HFF-Myc (cell line): ENCODE measurements at regions not wholly inside any gene's neighbourhood (a gene's known extent, or its start where the extent isn't known, plus 50 kb on each side); places are given as distances from the start of the nearest gene placed in this dataset.

ENCODE experiments used
- DNase-seq: peaks from one replicate; pipeline ENCODE4 v3.0.0-alpha.2; 2011; ENCODE audit warnings: low read depth; ENCODE audit errors: extremely low read depth
- H3K4me3 ChIP-seq: replicated peaks from 2 replicates; pipeline ENCODE4 v1.5.1; 2011; ENCODE audit warnings: low read depth, mild to moderate bottlenecking, control low read depth, low read length
- TF ChIP-seq, protein P1 (sequence below): IDR thresholded peaks from 2 replicates; pipeline ENCODE4 v1.5.1; 2012; ENCODE audit warnings: mild to moderate bottlenecking, low read depth, low read length, control low read depth; ENCODE audit errors: missing control alignments

DNA sequence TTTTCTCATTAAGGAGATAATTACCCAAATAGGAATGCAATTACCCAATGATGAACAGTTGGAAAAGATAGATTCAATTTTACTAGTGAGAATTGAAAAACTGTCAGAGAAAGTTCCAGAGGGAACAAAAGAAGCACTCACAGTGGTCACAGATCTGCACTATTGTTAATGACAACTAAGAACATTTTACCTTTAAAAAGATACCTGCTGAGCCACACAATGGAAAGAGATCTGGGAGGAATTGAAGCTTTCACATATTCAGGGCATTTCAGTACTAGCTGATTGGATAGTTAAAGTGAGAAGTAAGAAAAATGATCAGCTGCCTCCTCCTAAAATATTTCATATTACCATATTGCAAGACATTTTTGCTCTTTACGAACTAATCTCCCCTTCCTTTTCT lies 1822.2 kb downstream of the STIM2 start:
- DNase-seq: no peak
- no peak overlapping the region for H3K4me3 ChIP-seq
- TF ChIP-seq, protein P1, sequence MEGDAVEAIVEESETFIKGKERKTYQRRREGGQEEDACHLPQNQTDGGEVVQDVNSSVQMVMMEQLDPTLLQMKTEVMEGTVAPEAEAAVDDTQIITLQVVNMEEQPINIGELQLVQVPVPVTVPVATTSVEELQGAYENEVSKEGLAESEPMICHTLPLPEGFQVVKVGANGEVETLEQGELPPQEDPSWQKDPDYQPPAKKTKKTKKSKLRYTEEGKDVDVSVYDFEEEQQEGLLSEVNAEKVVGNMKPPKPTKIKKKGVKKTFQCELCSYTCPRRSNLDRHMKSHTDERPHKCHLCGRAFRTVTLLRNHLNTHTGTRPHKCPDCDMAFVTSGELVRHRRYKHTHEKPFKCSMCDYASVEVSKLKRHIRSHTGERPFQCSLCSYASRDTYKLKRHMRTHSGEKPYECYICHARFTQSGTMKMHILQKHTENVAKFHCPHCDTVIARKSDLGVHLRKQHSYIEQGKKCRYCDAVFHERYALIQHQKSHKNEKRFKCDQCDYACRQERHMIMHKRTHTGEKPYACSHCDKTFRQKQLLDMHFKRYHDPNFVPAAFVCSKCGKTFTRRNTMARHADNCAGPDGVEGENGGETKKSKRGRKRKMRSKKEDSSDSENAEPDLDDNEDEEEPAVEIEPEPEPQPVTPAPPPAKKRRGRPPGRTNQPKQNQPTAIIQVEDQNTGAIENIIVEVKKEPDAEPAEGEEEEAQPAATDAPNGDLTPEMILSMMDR: no peak

DNA sequence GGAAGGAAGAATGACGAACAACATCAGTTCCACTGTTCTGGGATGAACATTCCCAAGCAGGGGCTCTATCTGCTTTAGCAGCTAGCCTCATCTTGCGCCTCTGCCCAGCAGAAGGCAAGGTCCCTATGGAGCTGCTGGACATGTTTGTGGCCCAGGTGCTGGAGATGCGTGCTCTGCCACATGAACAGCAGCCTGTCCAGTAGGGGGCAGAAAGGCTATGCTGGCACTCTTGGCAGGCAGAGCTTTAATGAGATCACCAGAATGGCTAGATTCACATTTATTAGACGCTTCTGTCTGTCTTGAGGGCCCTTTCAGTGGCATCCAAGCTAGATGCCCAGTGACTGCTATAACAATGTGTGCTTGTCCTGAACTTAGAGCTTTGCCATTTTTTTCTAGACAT lies 1826.0 kb downstream of the STIM2 start:
- TF ChIP-seq, protein P1: peak; percentile 60
- H3K4me3 ChIP-seq: no peak overlapping the region
- no peak for DNase-seq

DNA sequence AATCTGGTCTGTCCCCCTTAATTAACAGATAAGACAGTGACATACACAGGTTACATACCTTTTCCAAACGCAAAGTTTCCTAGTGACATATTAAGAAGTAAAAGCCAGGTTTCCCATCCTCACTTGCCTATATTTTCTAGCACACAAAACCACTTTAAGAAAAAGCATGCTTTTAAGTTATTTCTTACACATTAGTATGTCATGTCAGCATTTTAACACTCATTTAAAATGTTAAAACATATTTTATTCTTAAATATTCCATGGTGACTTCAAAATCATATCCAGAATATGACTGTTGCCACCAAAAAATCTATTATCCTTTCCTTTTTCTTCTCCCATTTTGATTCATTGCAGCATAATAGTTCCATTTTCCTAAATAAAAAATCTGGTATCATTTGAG lies 1830.2 kb downstream of the STIM2 start:
- no peak for DNase-seq
- TF ChIP-seq, protein P1: no peak

DNA sequence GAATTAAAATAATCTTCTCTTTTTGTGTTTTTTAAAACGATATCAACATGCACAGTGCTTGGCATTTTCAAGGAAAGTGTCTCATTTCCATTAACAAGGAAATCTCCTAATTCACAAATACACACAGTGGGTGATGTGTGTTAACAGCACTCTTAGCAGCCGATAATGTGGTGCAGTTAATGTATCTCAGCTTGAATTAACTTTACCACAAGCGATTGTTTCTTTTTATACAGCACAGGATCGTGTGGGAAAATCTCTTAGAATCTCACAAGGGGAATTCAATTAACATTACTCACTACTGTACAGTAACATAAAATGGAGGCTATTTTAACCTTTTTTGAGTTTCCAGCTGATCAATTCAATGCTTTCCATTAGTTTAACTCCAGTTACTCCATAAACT lies 1841.9 kb downstream of the STIM2 start:
- DNase-seq: no peak
- TF ChIP-seq, protein P1: no peak
- H3K4me3 ChIP-seq: no peak overlapping the region

More for the DNA sequence above, 1830.2 kb downstream of the STIM2 start:
- no peak overlapping the region for H3K4me3 ChIP-seq

DNA sequence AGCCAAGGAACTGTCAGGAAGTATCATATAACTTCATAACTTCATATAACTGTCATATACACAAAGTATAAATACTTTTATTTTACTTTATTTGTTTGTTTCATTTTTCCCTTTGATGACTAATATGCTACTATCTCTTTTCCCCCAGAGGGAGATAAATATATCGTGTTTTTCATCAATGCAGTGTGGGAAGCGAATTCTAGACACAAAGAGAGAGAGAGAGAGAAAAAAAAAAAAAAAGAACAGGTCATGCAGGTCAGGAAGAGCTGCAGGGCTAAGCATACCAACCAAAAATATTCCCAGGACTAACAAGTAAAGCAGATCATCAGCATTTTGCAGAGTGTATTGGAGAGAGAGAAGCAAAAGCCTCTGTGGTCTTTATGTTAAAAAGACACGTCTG lies 1849.2 kb downstream of the STIM2 start:
- DNase-seq: no peak

DNA sequence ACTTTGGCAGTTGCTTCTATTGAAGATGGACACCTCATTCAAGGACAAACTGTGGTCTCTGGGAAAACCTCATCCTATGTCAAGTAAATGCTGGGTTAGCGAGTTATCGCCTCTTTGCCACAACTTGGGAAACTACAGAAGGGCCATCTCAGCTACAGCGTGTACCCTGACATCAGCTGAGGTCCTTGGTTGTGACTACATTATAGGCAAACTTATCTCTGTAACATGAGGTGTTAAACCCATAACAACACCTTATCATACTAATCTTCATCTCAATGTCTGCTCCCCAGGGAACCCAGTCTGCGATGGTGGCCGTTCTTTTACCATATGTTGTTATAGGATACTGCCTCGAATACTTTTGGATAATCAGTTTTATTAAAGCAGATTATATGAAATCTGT lies 1862.7 kb downstream of the STIM2 start:
- no peak overlapping the region for H3K4me3 ChIP-seq
- DNase-seq: no peak
- TF ChIP-seq, protein P1: no peak

More for the DNA sequence above, 1849.2 kb downstream of the STIM2 start:
- H3K4me3 ChIP-seq: no peak overlapping the region
- TF ChIP-seq, protein P1: no peak

DNA sequence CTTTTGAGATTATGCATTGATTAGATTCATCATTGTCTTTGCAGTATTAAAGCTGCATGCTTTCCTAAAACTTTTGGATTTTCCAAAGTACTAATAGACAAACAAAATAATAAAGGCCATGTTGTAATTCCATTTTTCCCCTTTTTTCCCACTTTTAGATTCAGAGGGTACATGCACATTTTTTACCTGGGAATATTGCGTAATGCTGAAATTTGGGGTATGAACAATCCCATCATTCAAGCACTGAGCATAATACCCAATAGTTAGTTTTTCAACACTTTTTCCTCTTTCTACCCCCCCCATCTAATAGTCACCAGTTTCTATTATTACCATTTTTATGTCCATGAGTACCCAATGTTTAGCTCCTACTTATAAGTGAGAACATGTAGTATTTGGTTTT lies 1863.6 kb downstream of the STIM2 start:
- DNase-seq: no peak
- no peak overlapping the region for H3K4me3 ChIP-seq
- TF ChIP-seq, protein P1: no peak
